HCT116 (cell line): ENCODE measurements at regions not wholly inside any gene's neighbourhood (a gene's known extent, or its start where the extent isn't known, plus 50 kb on each side); places are given as distances from the start of the nearest gene placed in this dataset.

ENCODE experiments used
- ATAC-seq: fragments of 200-7000 bp; cut with Tn5 transposase; 2 replicates; pipeline ENCODE4 v1.9.1; 2020; ENCODE audit warnings: mild to moderate bottlenecking, moderate library complexity
- BruUV-seq: library from RNA; stranded (reverse); fragments of 400-500 nt; replicated peaks from 2 replicates; lab custom pipeline; 2021; lab: Mats Ljungman, UMichigan
- CTCF ChIA-PET: fragments of 300-600 bp; sonication (Branson Sonifier 250); formaldehyde crosslinking; loops from one replicate; lab custom pipeline; 2021; ENCODE audit warnings: antibody characterized with exemption; lab: Charles Lee
- POLR2A ChIA-PET: fragments of 300-600, 350-600 bp; sonication (Branson Sonifier 250); formaldehyde crosslinking; loops from one replicate; lab custom pipeline; 2021; ENCODE audit warnings: antibody characterized with exemption; lab: Charles Lee
- RAD21 ChIA-PET, 2 experiments: fragments of 300-600 bp; sonication (Branson Sonifier 250); formaldehyde crosslinking; loops; one replicate each; lab custom pipeline; 2023; ENCODE audit warnings: low total read pairs in 2 of 2; ENCODE audit not compliant: uncharacterized antibody in 2 of 2, unreplicated experiment in 2 of 2, low non-redundant PET in 1 of 2; lab: Charles Lee
- DNase-seq: peaks from one replicate; pipeline ENCODE4 v3.0.0-alpha.2; 2010; ENCODE audit warnings: low read depth, low spot score
- H2AFZ ChIP-seq: fragments of 200-600 bp; shearing (Covaris generic), sonication (generic); 2 replicates; pipeline ENCODE4 v1.6.1; 2017; ENCODE audit warnings: low read depth, mixed run types, mixed read lengths, antibody characterized with exemption, low read length; ENCODE audit not compliant: poor library complexity, severe bottlenecking
- H3K27ac ChIP-seq: 2 replicates; pipeline ENCODE4 v1.5.1; 2012; ENCODE audit warnings: low read depth, low read length
- H3K27me3 ChIP-seq: fragments of 200-600 bp; sonication (generic); 2 replicates; pipeline ENCODE4 v1.6.1; 2016; ENCODE audit warnings: mixed run types, low read length, mixed read lengths; ENCODE audit not compliant: insufficient read depth
- H3K36me3 ChIP-seq, 2 experiments: fragments of 200-500 bp in 1 of 2; fragments of 200-600 bp in 1 of 2; sonication (Bioruptor generic) in 1 of 2; sonication (generic) in 1 of 2; 2 replicates each; pipeline versions ENCODE4 v1.5.1 to v1.6.1; 2014 to 2016; ENCODE audit warnings: low read length in 2 of 2, inconsistent platforms in 1 of 2, mixed read lengths in 1 of 2, mixed run types in 1 of 2; ENCODE audit not compliant: insufficient read depth in 2 of 2, control insufficient read depth in 1 of 2
- H3K4me1 ChIP-seq, 2 experiments: fragments of 200-600 bp in 1 of 2; sonication (generic) in 1 of 2; 2 replicates each; pipeline versions ENCODE4 v1.5.1 to v1.6.1; 2012 to 2017; ENCODE audit warnings: low read length in 2 of 2, inconsistent platforms in 1 of 2, mild to moderate bottlenecking in 1 of 2, mixed read lengths in 1 of 2, mixed run types in 1 of 2, moderate library complexity in 1 of 2; ENCODE audit not compliant: insufficient read depth in 2 of 2, control insufficient read depth in 1 of 2
- H3K4me2 ChIP-seq: fragments of 200-600 bp; sonication (generic); 2 replicates; pipeline ENCODE4 v1.6.1; 2017; ENCODE audit warnings: mixed run types, low read length, mixed read lengths
- H3K4me3 ChIP-seq, 2 experiments: fragments of 200-600 bp in 1 of 2; sonication (generic) in 1 of 2; replicated peaks in 1 of 2; 2 replicates each; pipeline ENCODE4 v1.5.1; 2011 to 2016; ENCODE audit warnings: low read length in 2 of 2, control low read depth in 1 of 2, low read depth in 1 of 2, mild to moderate bottlenecking in 1 of 2, mixed read lengths in 1 of 2, mixed run types in 1 of 2
- H3K79me2 ChIP-seq: fragments of 200-600 bp; sonication (generic); 2 replicates; pipeline ENCODE4 v1.6.1; 2017; ENCODE audit warnings: mild to moderate bottlenecking, mixed run types, low read length, moderate library complexity, mixed read lengths; ENCODE audit not compliant: insufficient read depth
- H3K9ac ChIP-seq: fragments of 200-600 bp; sonication (generic); 2 replicates; pipeline ENCODE4 v1.6.1; 2016; ENCODE audit warnings: low read length, mixed read lengths
- H3K9me2 ChIP-seq: fragments of 200-600 bp; sonication (generic), shearing (Covaris generic); 2 replicates; pipeline ENCODE4 v1.6.1; 2017; ENCODE audit warnings: mixed run types, mild to moderate bottlenecking, moderate library complexity; ENCODE audit not compliant: insufficient read depth
- H3K9me3 ChIP-seq, 2 experiments: fragments of 200-500 bp in 1 of 2; fragments of 200-600 bp in 1 of 2; sonication (Bioruptor generic) in 1 of 2; sonication (generic) in 1 of 2; 2 replicates each; pipeline ENCODE4 v1.6.1; 2014 to 2017; ENCODE audit warnings: low read length in 2 of 2, mixed read lengths in 2 of 2, inconsistent platforms in 1 of 2, low read depth in 1 of 2, mild to moderate bottlenecking in 1 of 2, mixed run types in 1 of 2, moderate library complexity in 1 of 2; ENCODE audit not compliant: control insufficient read depth in 1 of 2, insufficient read depth in 1 of 2
- H4K20me1 ChIP-seq: fragments of 200-600 bp; sonication (generic), shearing (Covaris generic); 2 replicates; pipeline ENCODE4 v1.6.1; 2017; ENCODE audit warnings: mixed run types, mild to moderate bottlenecking, moderate library complexity; ENCODE audit not compliant: insufficient read depth
- EZH2 ChIP-seq: fragments of 200-600 bp; sonication (generic); IDR thresholded peaks from 2 replicates; pipeline ENCODE4 v1.6.1; 2017; ENCODE audit warnings: antibody characterized with exemption, mixed run types
- JUND ChIP-seq: IDR thresholded peaks from 2 replicates; pipeline ENCODE4 v1.6.1; 2012
- MAX ChIP-seq: IDR thresholded peaks from 2 replicates; pipeline ENCODE4 v1.6.1; 2012
- POLR2AphosphoS5 ChIP-seq: IDR thresholded peaks from 2 replicates; pipeline ENCODE4 v1.6.1; 2011; ENCODE audit warnings: mild to moderate bottlenecking, low read depth, low read length, moderate library complexity
- SP1 ChIP-seq: IDR thresholded peaks from 2 replicates; pipeline ENCODE4 v1.6.1; 2012; ENCODE audit warnings: low read depth
- SRF ChIP-seq: IDR thresholded peaks from 2 replicates; pipeline ENCODE4 v1.6.1; 2012; ENCODE audit warnings: low read depth
- ZBTB33 ChIP-seq: IDR thresholded peaks from 2 replicates; pipeline ENCODE4 v1.6.1; 2011; ENCODE audit warnings: mild to moderate bottlenecking, low read length, moderate library complexity; ENCODE audit not compliant: insufficient replicate concordance; ENCODE audit errors: extremely low read depth
- ZFX ChIP-seq: fragments of 450-650 bp; IDR thresholded peaks from 2 replicates; pipeline ENCODE4 v1.6.1; 2017
- ZNF274 ChIP-seq: fragments of 200-500 bp; sonication (Bioruptor generic); IDR thresholded peaks from 2 replicates; pipeline ENCODE4 v1.6.1; 2014; ENCODE audit warnings: mild to moderate bottlenecking, low read depth, low read length, inconsistent platforms
- intact Hi-C: fragments of 100-400 bp; cut with micrococcal nuclease; formaldehyde crosslinking; loops from 2 replicates; pipeline ENCODE4 v1.10.0; 2022

DNA sequence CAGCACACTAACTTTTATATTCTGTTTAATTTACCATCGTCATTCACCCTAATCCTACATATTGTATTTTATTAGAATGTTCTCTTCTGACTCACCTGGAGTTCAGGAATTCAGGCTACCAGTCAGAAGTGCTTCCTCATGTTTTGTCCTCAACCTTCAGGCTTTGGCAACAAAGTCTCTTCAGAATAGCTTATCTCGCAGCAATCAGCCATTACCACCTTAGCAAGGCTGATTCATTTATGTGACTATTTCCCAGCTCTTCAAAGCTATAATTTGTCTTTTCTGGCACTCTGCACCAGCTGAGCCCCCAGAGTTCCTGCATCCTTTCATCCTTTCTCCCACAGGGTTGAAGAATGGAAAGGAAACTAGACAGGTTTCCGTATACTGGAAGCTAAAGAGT lies 365.5 kb upstream of the CDH18 start:
- intact Hi-C loops = no loop called here
- H3K27ac ChIP-seq = no peak overlapping the region

More for the DNA sequence above, 365.5 kb upstream of the CDH18 start:
- no TSS peak for BruUV-seq
- DNase-seq (no peak), ATAC-seq (no peak)
- RAD21 ChIA-PET = no interaction called here
- no peaks in the 10 kb centered on the region for H3K27me3 ChIP-seq
- H3K4me3 ChIP-seq = no peak overlapping the region
- H3K9ac ChIP-seq = no peak overlapping the region
- CTCF ChIA-PET = no interaction called here
- no peak overlapping the region for H3K4me2 ChIP-seq
- no peaks in the 10 kb centered on the region for H4K20me1 ChIP-seq
- peaks cover 5 to 6% of the 10 kb centered on the region in 2 experiments; a peak in 2 of 4 replicates for H3K9me3 ChIP-seq
- TF ChIP-seq POLR2AphosphoS5 (no peak), ZNF274 (no peak), MAX (no peak), ZBTB33 (no peak), SRF (no peak), SP1 (no peak), EZH2 (no peak), JUND (no peak), ZFX (no peak)
- no peaks in the 10 kb centered on the region for H3K36me3 ChIP-seq
- no peak overlapping the region for H2AFZ ChIP-seq
- H3K79me2 ChIP-seq = no peaks in the 10 kb centered on the region
- no peaks in the 10 kb centered on the region for H3K9me2 ChIP-seq
- H3K4me1 ChIP-seq = no peaks in the 10 kb centered on the region
- POLR2A ChIA-PET = no interaction called here
